Activated T-helper 2 cell treated with anti-CD3 and anti-CD28 coated beads, Interferon-gamma antibody, Interleukin-2, Interleukin-4, amounts not matched to agents 10 μg/mL and 5 μg/mL and 100 μg/mL, durations not matched to agents 14 hours and 24 hours and 36 hours (primary cell): ENCODE measurements at regions not wholly inside any gene's neighbourhood (a gene's known extent, or its start where the extent isn't known, plus 50 kb on each side); places are given as distances from the start of the nearest gene placed in this dataset.

Experiments
- DNase-seq: peaks from one replicate; pipeline ENCODE4 v3.0.0; 2021; ENCODE audit warnings: low spot score
- H3K27ac Mint-ChIP-seq: one replicate; pipeline ENCODE4 v1.8.0; 2021; ENCODE audit warnings: mixed read lengths
- H3K27me3 Mint-ChIP-seq: one replicate; pipeline ENCODE4 v1.8.0; 2021; ENCODE audit warnings: low read depth, mixed read lengths
- H3K36me3 Mint-ChIP-seq: one replicate; pipeline ENCODE4 v1.8.0; 2021; ENCODE audit warnings: low read depth, mixed read lengths
- H3K4me1 Mint-ChIP-seq: one replicate; pipeline ENCODE4 v1.8.0; 2021; ENCODE audit warnings: low read depth, mixed read lengths
- H3K4me3 Mint-ChIP-seq: one replicate; pipeline ENCODE4 v1.8.0; 2021; ENCODE audit warnings: low read depth, mild to moderate bottlenecking, moderate library complexity, mixed read lengths
- H3K9me3 Mint-ChIP-seq: one replicate; pipeline ENCODE4 v1.8.0; 2021; ENCODE audit warnings: mixed read lengths
- intact Hi-C: fragments of 100-400 bp; cut with micrococcal nuclease; formaldehyde crosslinking; loops from one replicate; pipeline ENCODE4 v1.15.1; 2023

DNA sequence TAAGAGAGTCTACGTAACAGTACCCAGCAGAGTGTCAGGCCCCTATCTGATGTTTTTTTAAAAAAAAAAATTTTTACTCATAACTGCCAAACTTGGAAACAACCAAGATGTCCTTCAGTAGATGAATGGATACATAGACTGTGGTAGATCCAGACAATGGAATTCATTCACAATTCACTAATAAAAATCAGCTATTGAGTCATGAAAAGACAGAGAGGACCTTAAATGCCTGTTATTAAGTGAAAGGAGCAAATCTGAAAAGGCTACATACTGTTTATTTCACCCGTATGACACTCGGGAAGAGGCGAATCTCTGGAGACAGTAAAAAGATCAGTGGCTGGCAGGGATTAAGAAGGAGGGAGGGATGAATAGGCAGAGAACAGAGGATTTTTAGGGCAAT is 541.4 kb upstream of the TENM4 start:
- Mint-ChIP-seq H3K27ac (no peak overlapping the region), H3K27me3 (no peaks in the 10 kb centered on the region), H3K4me3 (no peak overlapping the region), H3K4me1 (no peaks in the 10 kb centered on the region), H3K36me3 (no peaks in the 10 kb centered on the region), H3K9me3 (peaks cover 4% of the 10 kb centered on the region)
- intact Hi-C loops, result no loop called here
- DNase-seq, result no peak

DNA sequence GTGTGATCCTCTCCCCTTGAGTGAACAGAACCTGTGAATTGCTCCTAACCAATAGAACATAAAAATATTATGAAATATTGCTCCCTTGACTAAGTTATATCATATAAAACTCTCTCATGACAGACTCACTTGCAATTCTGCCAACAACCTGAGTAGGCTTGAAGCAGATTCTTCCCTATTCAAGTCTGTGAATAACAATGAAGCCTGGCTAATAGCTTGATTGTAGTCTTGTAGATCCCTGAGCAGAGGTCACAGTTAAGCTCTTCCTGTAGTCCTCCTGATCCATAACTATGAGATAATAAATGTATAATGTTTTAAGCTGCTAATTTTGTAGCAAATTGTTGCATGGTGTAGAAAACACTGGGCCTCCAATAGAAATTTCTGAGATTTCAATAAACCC is 540.1 kb upstream of the TENM4 start:
- intact Hi-C loops, result no loop called here
- no peaks in the 10 kb centered on the region for H3K27me3 Mint-ChIP-seq
- H3K9me3 Mint-ChIP-seq, result peaks cover 4% of the 10 kb centered on the region
- no peaks in the 10 kb centered on the region for H3K36me3 Mint-ChIP-seq
- H3K4me3 Mint-ChIP-seq, result no peak overlapping the region
- DNase-seq, result no peak
- no peaks in the 10 kb centered on the region for H3K4me1 Mint-ChIP-seq
- no peak overlapping the region for H3K27ac Mint-ChIP-seq

DNA sequence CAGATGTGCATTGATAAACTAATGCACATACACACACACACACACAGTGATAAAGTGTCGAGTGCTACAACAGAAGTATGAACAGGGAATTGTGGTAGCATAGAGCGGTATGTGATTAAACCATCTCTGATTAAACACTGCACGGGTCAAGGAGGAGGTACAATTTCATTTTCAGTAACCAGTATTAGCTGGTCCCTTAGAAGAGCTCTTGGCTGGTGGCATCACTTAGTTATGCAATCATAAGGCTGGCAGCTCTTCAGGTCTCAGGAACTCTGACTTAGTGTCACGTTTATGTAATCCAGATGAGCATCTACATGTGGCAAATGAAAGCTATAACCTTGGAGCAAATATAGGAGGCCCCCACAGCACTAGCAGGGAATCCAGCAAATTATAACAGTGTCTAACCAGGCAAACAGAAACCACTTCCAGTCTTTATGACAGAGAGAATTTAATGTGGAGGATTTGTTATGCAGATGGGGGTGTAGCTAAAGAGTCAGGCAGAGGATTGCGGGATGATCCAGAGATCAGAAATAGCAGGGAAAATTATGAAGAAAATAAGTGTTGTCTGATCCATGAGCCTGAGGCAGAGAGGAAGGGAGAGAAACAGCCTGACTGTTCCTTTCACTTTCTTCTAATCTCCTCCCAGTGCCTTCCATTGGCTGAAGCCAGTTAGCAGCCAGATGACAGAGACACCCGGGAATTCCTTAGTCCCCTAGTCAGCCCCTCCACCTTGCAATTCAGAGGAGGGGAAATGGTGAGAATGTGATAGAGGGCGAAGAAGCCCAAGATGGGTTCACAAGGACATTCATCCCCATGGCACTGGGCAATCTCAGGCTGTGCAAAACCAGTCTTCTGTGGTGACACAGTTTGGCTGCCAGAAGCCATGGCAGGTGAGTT is 533.1 kb upstream of the TENM4 start:
- Mint-ChIP-seq H3K4me1 (no peaks in the 10 kb centered on the region), H3K9me3 (no peaks in the 10 kb centered on the region), H3K36me3 (no peaks in the 10 kb centered on the region), H3K27ac (no peak overlapping the region), H3K4me3 (no peak overlapping the region), H3K27me3 (no peaks in the 10 kb centered on the region)
- intact Hi-C loops, result no loop called here
- no peak for DNase-seq

DNA sequence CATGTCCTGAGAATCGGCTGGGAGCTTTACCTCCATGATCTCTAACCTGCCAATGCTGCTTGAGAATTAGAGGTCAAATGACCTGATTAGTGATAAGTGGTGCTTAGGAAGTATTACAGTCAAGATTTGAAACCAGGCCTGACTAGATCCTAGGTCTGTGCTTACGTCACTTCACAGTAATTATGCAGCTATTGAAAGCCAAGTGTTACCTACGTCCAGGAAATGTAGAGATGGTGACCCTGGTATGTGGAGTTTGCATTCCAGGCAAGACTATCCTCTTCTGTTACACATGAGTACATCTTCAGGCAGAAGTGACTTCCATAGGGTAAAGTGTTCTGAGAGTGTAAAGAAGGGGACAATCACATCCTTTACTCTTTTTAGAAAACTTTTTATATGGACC is 530.4 kb upstream of the TENM4 start:
- H3K4me3 Mint-ChIP-seq, result no peak overlapping the region
- no peaks in the 10 kb centered on the region for H3K36me3 Mint-ChIP-seq
- no peaks in the 10 kb centered on the region for H3K27me3 Mint-ChIP-seq
- no peak overlapping the region for H3K27ac Mint-ChIP-seq
- intact Hi-C loops, result no loop called here
- H3K4me1 Mint-ChIP-seq, result no peaks in the 10 kb centered on the region
- DNase-seq, result no peak
- peaks cover 3% of the 10 kb centered on the region for H3K9me3 Mint-ChIP-seq

DNA sequence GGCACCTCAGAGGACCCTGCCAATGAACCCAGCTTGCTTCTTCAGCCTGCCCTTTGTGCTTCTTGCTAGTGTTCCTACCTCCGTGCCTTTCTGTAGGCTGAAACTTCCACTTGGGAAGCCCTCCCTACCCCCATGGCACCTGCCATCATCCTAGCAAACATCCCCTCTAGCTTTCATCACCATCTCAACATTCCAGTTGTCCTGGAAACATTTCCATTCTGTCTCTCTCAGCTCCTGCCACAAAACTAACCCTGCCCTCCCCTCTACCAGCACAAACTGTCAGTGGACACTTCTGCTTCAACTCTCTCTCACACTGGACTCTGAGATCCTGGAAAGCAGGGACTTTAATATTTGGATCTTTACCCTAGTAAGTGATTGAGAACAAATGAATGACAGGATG is 525.8 kb upstream of the TENM4 start:
- Mint-ChIP-seq H3K9me3 (peaks cover 9% of the 10 kb centered on the region), H3K4me1 (no peaks in the 10 kb centered on the region), H3K27me3 (no peaks in the 10 kb centered on the region), H3K36me3 (no peaks in the 10 kb centered on the region), H3K27ac (no peak overlapping the region), H3K4me3 (no peak overlapping the region)
- intact Hi-C loops, result no loop called here
- no peak for DNase-seq

DNA sequence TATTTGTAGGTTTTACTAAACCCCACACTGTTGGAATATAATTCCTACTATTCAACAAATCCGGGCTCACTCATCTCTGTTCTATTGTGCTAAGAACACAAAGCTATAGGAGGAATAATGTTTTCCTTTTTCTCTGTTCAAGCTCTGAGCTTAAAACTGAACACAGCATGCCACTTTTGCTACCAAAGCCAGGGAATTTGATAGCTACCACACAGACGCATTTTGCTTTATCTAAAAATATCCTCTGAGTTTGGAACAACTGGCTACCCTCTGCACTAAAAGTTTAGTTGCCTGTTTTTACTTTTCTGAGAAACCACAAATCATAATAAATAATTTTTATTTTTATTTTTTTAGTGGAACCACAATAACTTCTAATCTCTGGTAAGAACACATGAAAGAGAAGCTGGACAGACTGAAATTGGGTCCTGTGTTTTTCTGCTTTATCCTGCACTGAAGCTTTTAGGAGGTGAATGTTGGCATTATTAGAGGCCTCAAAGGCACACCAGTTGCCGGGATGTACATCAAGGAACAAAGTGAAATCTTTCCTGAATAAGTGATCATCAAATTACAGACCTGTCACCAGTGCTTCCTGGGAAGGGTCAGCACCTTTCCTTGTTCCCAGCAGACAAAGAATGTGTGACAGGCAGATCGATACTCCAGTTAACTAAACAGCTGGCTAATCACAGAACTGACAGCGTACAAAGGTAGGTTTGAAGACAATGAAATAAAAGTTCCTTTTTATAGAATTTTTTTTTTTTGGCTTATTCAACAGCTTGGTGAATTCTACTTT is 523.2 kb upstream of the TENM4 start:
- H3K9me3 Mint-ChIP-seq, result peaks cover 17% of the 10 kb centered on the region
- no peaks in the 10 kb centered on the region for H3K36me3 Mint-ChIP-seq
- no peaks in the 10 kb centered on the region for H3K27me3 Mint-ChIP-seq
- H3K27ac Mint-ChIP-seq, result no peak overlapping the region
- intact Hi-C loops, result no loop called here
- DNase-seq, result no peak
- no peak overlapping the region for H3K4me3 Mint-ChIP-seq
- H3K4me1 Mint-ChIP-seq, result no peaks in the 10 kb centered on the region

DNA sequence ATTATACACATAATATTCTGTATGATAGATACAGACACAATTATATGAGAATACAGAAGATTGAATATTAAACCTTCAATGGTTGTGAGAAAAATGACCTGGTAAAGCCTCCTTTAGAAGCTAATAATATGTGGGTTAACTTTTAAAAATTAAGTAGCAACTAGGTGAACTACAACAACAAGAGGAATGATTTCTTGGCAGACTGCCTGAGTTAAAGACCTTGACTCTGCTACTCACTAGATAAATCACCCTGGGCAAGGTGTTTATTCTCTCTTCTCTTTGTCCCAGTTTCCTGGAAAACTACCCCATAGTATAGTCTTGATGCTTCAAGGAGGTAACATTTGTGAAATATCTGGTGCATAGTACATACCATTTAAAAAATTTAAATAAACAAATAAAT is 519.6 kb upstream of the TENM4 start:
- no peak overlapping the region for H3K27ac Mint-ChIP-seq
- H3K9me3 Mint-ChIP-seq, result peaks cover 30% of the 10 kb centered on the region
- intact Hi-C loops, result no loop called here
- no peaks in the 10 kb centered on the region for H3K4me1 Mint-ChIP-seq
- no peak for DNase-seq
- no peaks in the 10 kb centered on the region for H3K36me3 Mint-ChIP-seq
- H3K27me3 Mint-ChIP-seq, result no peaks in the 10 kb centered on the region
- H3K4me3 Mint-ChIP-seq, result no peak overlapping the region

DNA sequence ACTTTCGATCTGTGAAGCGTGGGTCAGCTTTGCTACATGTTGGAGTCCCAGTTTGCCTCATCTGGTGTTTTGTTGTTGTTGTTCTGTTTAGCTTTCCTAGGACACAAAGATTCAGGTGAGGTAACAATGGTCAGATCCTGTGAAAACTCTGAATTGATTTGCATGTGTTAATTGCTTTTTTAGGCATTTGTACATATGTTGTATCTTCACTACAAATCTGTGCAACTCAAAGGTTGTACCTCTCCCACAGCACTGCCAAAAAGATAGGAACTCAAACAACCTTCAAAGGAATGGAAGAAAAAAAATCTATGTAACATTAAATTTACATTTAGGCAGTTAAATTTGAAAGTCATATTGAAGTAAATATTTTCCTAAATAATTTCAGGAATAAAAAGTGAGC is 518.5 kb upstream of the TENM4 start:
- intact Hi-C loops, result no loop called here
- Mint-ChIP-seq H3K36me3 (no peaks in the 10 kb centered on the region), H3K4me1 (no peaks in the 10 kb centered on the region), H3K9me3 (peaks cover 30% of the 10 kb centered on the region), H3K27ac (no peak overlapping the region), H3K4me3 (no peak overlapping the region), H3K27me3 (no peaks in the 10 kb centered on the region)
- DNase-seq, result no peak

DNA sequence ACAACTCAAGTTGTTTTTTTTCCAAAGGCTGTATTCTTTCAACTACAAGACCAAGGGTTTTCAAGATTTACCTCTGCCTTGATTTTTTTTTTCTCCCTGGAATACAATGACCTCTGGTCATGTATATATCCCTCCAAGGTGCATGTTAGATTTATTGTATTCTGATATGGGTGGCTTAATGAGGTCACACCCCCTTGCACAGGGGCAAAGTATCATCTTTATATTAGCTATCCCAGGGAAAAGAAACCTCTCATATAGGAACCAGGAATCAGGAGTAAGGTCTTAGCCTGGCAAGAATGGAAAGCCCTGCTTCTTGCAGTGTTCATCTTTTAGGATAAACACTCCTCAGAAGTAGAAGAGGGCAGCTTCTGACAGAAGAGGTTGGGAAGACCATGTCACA is 516.9 kb upstream of the TENM4 start:
- intact Hi-C loops, result no loop called here
- Mint-ChIP-seq H3K36me3 (no peaks in the 10 kb centered on the region), H3K9me3 (peaks cover 28% of the 10 kb centered on the region), H3K4me1 (no peaks in the 10 kb centered on the region), H3K4me3 (no peak overlapping the region), H3K27ac (no peak overlapping the region), H3K27me3 (no peaks in the 10 kb centered on the region)
- no peak for DNase-seq

DNA sequence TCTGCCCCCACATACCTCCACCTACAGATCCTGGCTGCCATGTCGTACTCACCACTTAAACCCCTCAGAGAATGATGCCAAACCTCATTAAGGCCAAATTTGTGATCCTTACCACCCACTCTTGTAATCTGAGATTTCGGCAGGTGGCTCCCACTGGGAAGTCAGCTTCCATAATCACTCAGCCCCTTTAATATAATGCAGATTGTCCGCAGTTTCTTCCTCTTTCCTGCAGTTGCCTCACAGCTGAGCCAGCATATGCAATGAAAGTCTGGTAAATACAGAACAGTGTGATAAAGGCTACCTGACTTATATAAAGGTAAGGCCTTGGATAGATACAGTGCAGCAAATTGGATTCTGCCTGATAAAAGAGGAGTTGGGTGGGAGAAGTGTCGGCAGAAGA is 515.2 kb upstream of the TENM4 start:
- H3K4me3 Mint-ChIP-seq, result no peak overlapping the region
- no peak for DNase-seq
- no peaks in the 10 kb centered on the region for H3K4me1 Mint-ChIP-seq
- intact Hi-C loops, result no loop called here
- no peak overlapping the region for H3K27ac Mint-ChIP-seq
- H3K36me3 Mint-ChIP-seq, result no peaks in the 10 kb centered on the region
- H3K27me3 Mint-ChIP-seq, result no peaks in the 10 kb centered on the region
- peaks cover 29% of the 10 kb centered on the region for H3K9me3 Mint-ChIP-seq

DNA sequence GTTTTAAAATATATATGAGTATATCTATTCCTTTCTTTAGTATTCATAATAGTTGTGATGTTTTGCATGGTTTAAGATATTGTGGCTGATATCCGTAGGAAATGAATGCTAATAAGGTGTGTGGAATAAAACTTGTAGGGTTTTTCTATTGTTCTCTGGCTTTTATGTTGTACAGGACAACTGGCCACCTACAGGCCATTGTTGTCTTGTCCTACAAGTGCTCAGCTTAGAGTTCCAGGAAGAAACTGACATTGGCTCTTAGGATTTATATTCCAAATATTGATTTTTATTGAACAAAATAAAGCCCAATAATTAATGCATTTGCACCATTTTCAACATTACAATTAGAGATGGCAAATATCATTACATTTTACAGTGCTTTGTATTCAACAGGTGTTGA is 512.8 kb upstream of the TENM4 start:
- intact Hi-C loops, result no loop called here
- Mint-ChIP-seq H3K36me3 (no peaks in the 10 kb centered on the region), H3K4me3 (no peak overlapping the region), H3K27ac (no peak overlapping the region), H3K9me3 (peaks cover 22% of the 10 kb centered on the region), H3K27me3 (no peaks in the 10 kb centered on the region), H3K4me1 (no peaks in the 10 kb centered on the region)
- DNase-seq, result no peak

DNA sequence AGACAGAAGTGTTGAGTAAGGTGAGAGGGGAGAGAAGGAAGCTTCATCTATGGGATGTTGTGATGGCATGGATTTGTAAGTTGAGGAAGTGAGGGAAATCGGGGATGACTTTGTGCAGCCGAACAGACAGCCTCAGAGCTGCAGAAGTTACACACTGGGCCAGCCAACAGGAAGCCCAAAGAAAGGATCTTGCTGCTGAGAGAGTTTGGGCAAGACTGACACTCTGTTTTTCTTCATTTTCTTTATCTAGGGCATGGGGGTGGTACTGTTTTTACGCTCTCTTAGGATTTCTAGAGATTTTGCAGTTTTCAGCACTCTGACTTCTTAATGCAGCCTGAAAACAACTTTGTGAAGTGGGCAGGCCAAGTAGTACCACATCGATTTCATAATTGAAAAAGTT is 509.9 kb upstream of the TENM4 start:
- Mint-ChIP-seq H3K27me3 (no peaks in the 10 kb centered on the region), H3K4me1 (no peaks in the 10 kb centered on the region), H3K36me3 (no peaks in the 10 kb centered on the region), H3K27ac (no peak overlapping the region), H3K4me3 (no peak overlapping the region), H3K9me3 (peaks cover 10% of the 10 kb centered on the region)
- intact Hi-C loops, result no loop called here
- no peak for DNase-seq

DNA sequence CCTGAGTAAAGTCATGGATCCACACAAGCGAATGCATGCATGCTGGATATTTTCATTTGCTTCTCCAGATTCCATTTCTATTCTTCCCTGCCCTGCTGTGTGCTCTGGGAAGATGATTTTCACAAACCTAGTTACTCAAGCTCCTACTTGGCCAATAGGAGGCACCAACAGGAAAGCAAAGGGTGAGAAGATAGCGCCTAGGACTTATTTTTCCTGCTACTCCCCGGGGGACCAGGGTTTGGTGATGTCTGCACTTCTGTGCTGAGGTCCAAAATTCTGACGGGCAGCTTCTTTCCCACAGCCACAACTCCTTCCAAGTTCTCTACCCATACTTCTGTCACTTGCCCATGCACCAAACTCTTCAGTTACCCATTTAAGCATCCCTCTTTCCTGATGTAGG is 509.3 kb upstream of the TENM4 start:
- Mint-ChIP-seq H3K9me3 (peaks cover 10% of the 10 kb centered on the region), H3K27me3 (no peaks in the 10 kb centered on the region), H3K36me3 (no peaks in the 10 kb centered on the region), H3K4me3 (no peak overlapping the region), H3K4me1 (no peaks in the 10 kb centered on the region), H3K27ac (no peak overlapping the region)
- DNase-seq, result no peak
- intact Hi-C loops, result no loop called here
